GM21576 (cell line): ENCODE measurements at regions not wholly inside any gene's neighbourhood (a gene's known extent, or its start where the extent isn't known, plus 50 kb on each side); places are given as distances from the start of the nearest gene placed in this dataset.
A peak's percentile ranks its signal among the peaks of the same experiment; 100 is the strongest.
"Not testable (repeated sequence)": the region's sequence is repeated elsewhere in the genome, so short reads cannot be mapped to it uniquely, and the experiment has no call there.

Experiments used
- ATAC-seq: cut with Tn5 transposase; IDR thresholded peaks from one replicate; pipeline ENCODE4 v1.9.1; 2021; ENCODE audit warnings: mild to moderate bottlenecking, moderate library complexity; ENCODE audit not compliant: unreplicated experiment

- ATAC-seq: peak; percentile 84
Measured at GRCh38 chrX:37075892-37076595, 67.9 kb downstream of the FAM47C start.

GRCh38 chrX:37076983-37077382, 68.8 kb downstream of the FAM47C start:
- no peak for ATAC-seq

DNA sequence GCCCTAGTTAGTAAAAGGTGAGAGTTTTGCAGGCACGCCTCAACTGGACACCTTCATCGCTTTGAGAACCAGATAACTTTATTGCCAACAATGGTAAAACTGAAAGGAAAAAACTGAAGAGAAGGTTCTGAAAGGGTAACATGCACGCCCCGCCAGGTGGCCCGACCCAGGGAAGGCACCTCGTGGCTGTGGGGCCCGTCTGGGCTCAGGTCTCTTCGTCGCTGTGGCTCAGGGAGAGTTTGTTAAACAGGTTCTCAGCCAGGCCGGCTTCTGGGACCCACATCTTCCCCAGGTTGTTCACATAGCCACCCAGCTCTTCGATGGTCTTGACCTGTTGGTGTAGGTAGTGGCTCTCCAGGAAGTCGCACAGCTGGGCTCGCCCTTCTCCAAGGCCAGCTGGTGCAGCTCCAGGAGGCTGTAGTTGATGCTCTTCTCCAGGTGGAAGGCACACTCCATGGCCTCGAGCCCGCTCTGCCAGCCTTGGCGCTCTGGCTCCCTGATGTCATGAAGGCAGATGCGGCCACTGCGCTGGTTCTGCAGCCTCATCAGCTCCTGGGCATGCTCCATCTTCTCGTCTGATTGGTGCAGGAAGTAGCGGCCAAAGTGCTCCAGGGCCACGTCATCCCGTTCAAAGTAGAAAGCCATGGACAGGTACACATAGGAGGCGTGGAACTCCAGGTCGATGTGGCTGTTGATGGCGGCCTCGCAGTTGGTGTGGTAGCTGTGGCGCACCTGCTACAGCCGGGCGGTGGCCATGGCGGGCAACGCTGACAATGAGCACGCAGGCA, 69.7 kb downstream of the FAM47C start:
- ATAC-seq: no peak

GRCh38 chrX:37078434-37078703, 70.2 kb downstream of the FAM47C start:
- ATAC-seq: no peak

GRCh38 chrX:37083880-37084279, 75.7 kb downstream of the FAM47C start:
- no peak for ATAC-seq

- not testable (repeated sequence) for ATAC-seq
Measured at GRCh38 chrX:37085699-37086098, 77.5 kb downstream of the FAM47C start.

GRCh38 chrX:37086820-37087219, 78.7 kb downstream of the FAM47C start:
- not testable (repeated sequence) for ATAC-seq

DNA sequence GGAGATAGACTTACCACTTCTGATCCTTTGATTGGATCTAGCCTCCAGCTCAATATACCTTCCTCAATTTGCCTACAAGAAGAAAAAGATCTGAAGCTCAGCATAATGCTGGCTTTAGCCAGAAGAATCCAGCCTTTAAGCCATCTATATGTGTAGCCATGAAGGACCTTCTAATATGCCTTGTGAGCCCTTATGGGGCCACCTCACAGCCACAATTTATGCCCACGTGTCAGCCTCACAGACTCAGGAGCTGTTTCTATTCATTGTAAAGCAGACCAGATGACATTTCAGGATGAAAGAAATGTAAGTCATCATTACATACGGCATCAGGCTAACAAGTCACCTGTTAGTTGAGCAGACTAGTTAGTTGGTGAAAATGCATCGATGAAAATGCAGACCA, 79.7 kb downstream of the FAM47C start:
- ATAC-seq: not testable (repeated sequence)

GRCh38 chrX:37088778-37089177, 80.6 kb downstream of the FAM47C start:
- ATAC-seq: not testable (repeated sequence)

GRCh38 chrX:37090142-37090541, 82.0 kb downstream of the FAM47C start:
- ATAC-seq: not testable (repeated sequence)

- ATAC-seq: not testable (repeated sequence)
Measured at GRCh38 chrX:37096422-37097124, 88.4 kb downstream of the FAM47C start.
